CD4-positive, alpha-beta memory T cell (primary cell): ENCODE measurements at regions not wholly inside any gene's neighbourhood (a gene's known extent, or its start where the extent isn't known, plus 50 kb on each side); places are given as distances from the start of the nearest gene placed in this dataset.

Experiments used
- CTCF ChIA-PET: fragments of 350-600 bp; sonication (Branson Sonifier 250); formaldehyde crosslinking; loops from one replicate; lab custom pipeline; 2021; ENCODE audit warnings: inconsistent platforms; ENCODE audit not compliant: partially characterized antibody; lab: Charles Lee
- POLR2A ChIA-PET: fragments of 350-600 bp; sonication (Branson Sonifier 250); formaldehyde crosslinking; loops from one replicate; lab custom pipeline; 2021; ENCODE audit not compliant: partially characterized antibody; lab: Charles Lee
- DNase-seq, 5 donors: peaks; one replicate each; pipeline versions ENCODE4 v3.0.0 to v3.0.0-alpha.2; 2020 to 2022; ENCODE audit warnings: mixed read lengths in 1 of 5
- H3K27ac ChIP-seq: one replicate; pipeline ENCODE4 v1.7.0; 2013; ENCODE audit warnings: low read depth, low read length
- H3K27me3 ChIP-seq: 2 replicates; pipeline ENCODE4 v1.7.0; 2013; ENCODE audit warnings: mild to moderate bottlenecking, low read length, moderate library complexity; ENCODE audit not compliant: insufficient read depth
- H3K36me3 ChIP-seq: 2 replicates; pipeline ENCODE4 v1.7.0; 2013; ENCODE audit warnings: mild to moderate bottlenecking, low read length, moderate library complexity; ENCODE audit not compliant: insufficient read depth
- H3K4me1 ChIP-seq: 2 replicates; pipeline ENCODE4 v1.7.0; 2013; ENCODE audit warnings: mild to moderate bottlenecking, low read length, moderate library complexity; ENCODE audit not compliant: insufficient read depth
- H3K4me3 ChIP-seq, 2 donors: one replicate each; pipeline ENCODE4 v1.7.0; 2013; ENCODE audit warnings: low read length in 2 of 2, mild to moderate bottlenecking in 1 of 2
- H3K9me3 ChIP-seq, 2 donors: one replicate each; pipeline ENCODE4 v1.7.0; 2013; ENCODE audit warnings: low read length in 2 of 2, control low read depth in 1 of 2; ENCODE audit not compliant: control insufficient read depth in 1 of 2
- H3K27ac Mint-ChIP-seq, 7 donors: one replicate each; pipeline ENCODE4 v1.8.0; 2020 to 2021; ENCODE audit warnings: mixed read lengths in 7 of 7, mild to moderate bottlenecking in 6 of 7, inconsistent platforms in 3 of 7, moderate library complexity in 3 of 7
- H3K27me3 Mint-ChIP-seq, 2 donors: one replicate each; pipeline ENCODE4 v1.8.0; 2020 to 2021; ENCODE audit warnings: mixed read lengths in 2 of 2
- H3K36me3 Mint-ChIP-seq, 2 donors: one replicate each; pipeline ENCODE4 v1.8.0; 2020 to 2021; ENCODE audit warnings: mixed read lengths in 2 of 2, inconsistent platforms in 1 of 2, mild to moderate bottlenecking in 1 of 2
- H3K4me1 Mint-ChIP-seq, 4 donors: one replicate each; pipeline ENCODE4 v1.8.0; 2020 to 2021; ENCODE audit warnings: mixed read lengths in 4 of 4, mild to moderate bottlenecking in 1 of 4
- H3K4me3 Mint-ChIP-seq, 8 donors: one replicate each; pipeline ENCODE4 v1.8.0; 2020 to 2021; ENCODE audit warnings: mixed read lengths in 8 of 8, mild to moderate bottlenecking in 7 of 8, moderate library complexity in 6 of 8, inconsistent platforms in 3 of 8
- H3K9me3 Mint-ChIP-seq, 8 donors: one replicate each; pipeline ENCODE4 v1.8.0; 2020 to 2021; ENCODE audit warnings: mixed read lengths in 8 of 8, mild to moderate bottlenecking in 5 of 8, inconsistent platforms in 3 of 8, moderate library complexity in 1 of 8
- intact Hi-C: fragments of 100-400 bp; cut with micrococcal nuclease; formaldehyde crosslinking; loops from one replicate; pipeline ENCODE4 v1.15.1; 2023

GRCh38 chr6:6900569-6901204 lies 207.1 kb upstream of the RREB1 start:
- Mint-ChIP-seq H3K4me1 (no peaks in the 10 kb centered on the region), H3K9me3 (peaks cover 0 to 2% (median 0%) of the 10 kb centered on the region in 8 donors), H3K27me3 (peaks cover 3 to 11% of the 10 kb centered on the region in 2 donors), H3K27ac (no peak overlapping the region), H3K4me3 (no peak overlapping the region), H3K36me3 (no peaks in the 10 kb centered on the region)
- H3K27me3 ChIP-seq, result no peaks in the 10 kb centered on the region
- no peak overlapping the region for H3K4me3 ChIP-seq
- H3K9me3 ChIP-seq, result no peaks in the 10 kb centered on the region
- DNase-seq, result no peak
- ChIA-PET POLR2A (no interaction called here), CTCF (no interaction called here)
- no peaks in the 10 kb centered on the region for H3K36me3 ChIP-seq
- H3K4me1 ChIP-seq, result no peaks in the 10 kb centered on the region
- H3K27ac ChIP-seq, result no peak overlapping the region
- intact Hi-C loops, result no loop called here

GRCh38 chr6:6901205-6901719 lies 206.5 kb upstream of the RREB1 start:
- no peak overlapping the region for H3K27ac ChIP-seq
- H3K9me3 ChIP-seq, result no peaks in the 10 kb centered on the region
- no peaks in the 10 kb centered on the region for H3K36me3 ChIP-seq
- Mint-ChIP-seq H3K36me3 (no peaks in the 10 kb centered on the region), H3K4me3 (no peak overlapping the region), H3K27me3 (peaks cover 3 to 9% of the 10 kb centered on the region in 2 donors), H3K27ac (no peak overlapping the region), H3K4me1 (no peaks in the 10 kb centered on the region), H3K9me3 (peaks cover 0 to 1% (median 0%) of the 10 kb centered on the region in 8 donors)
- DNase-seq, result no peak
- no peaks in the 10 kb centered on the region for H3K27me3 ChIP-seq
- CTCF ChIA-PET, result no interaction called here
- no peak overlapping the region for H3K4me3 ChIP-seq
- intact Hi-C loops, result no loop called here
- POLR2A ChIA-PET, result no interaction called here
- H3K4me1 ChIP-seq, result no peaks in the 10 kb centered on the region

GRCh38 chr6:6901945-6902344 lies 205.8 kb upstream of the RREB1 start:
- no peak for DNase-seq
- H3K4me1 ChIP-seq, result no peaks in the 10 kb centered on the region
- peaks cover 0 to 1% (median 0%) of the 10 kb centered on the region in 8 donors for H3K9me3 Mint-ChIP-seq
- H3K27me3 ChIP-seq, result no peaks in the 10 kb centered on the region
- H3K4me1 Mint-ChIP-seq, result no peaks in the 10 kb centered on the region
- no peak overlapping the region for H3K27ac Mint-ChIP-seq
- H3K4me3 Mint-ChIP-seq, result no peak overlapping the region
- no peak overlapping the region for H3K4me3 ChIP-seq
- POLR2A ChIA-PET, result no interaction called here
- H3K36me3 Mint-ChIP-seq, result no peaks in the 10 kb centered on the region
- no peak overlapping the region for H3K27ac ChIP-seq
- H3K9me3 ChIP-seq, result no peaks in the 10 kb centered on the region
- CTCF ChIA-PET, result no interaction called here
- peaks cover 3 to 9% of the 10 kb centered on the region in 2 donors for H3K27me3 Mint-ChIP-seq
- intact Hi-C loops, result no loop called here
- H3K36me3 ChIP-seq, result no peaks in the 10 kb centered on the region

GRCh38 chr6:6905961-6906518 lies 201.7 kb upstream of the RREB1 start:
- ChIA-PET CTCF (no interaction called here), POLR2A (no interaction called here)
- no peak overlapping the region for H3K4me3 ChIP-seq
- H3K27me3 Mint-ChIP-seq, result peaks cover 5 to 7% of the 10 kb centered on the region in 2 donors
- H3K27me3 ChIP-seq, result no peaks in the 10 kb centered on the region
- no peak overlapping the region for H3K27ac Mint-ChIP-seq
- H3K27ac ChIP-seq, result no peak overlapping the region
- H3K9me3 ChIP-seq, result no peaks in the 10 kb centered on the region
- no peaks in the 10 kb centered on the region for H3K4me1 Mint-ChIP-seq
- H3K36me3 ChIP-seq, result no peaks in the 10 kb centered on the region
- intact Hi-C loops, result no loop called here
- no peak for DNase-seq
- no peaks in the 10 kb centered on the region for H3K4me1 ChIP-seq
- no peaks in the 10 kb centered on the region for H3K36me3 Mint-ChIP-seq
- H3K4me3 Mint-ChIP-seq, result no peak overlapping the region
- no peaks in the 10 kb centered on the region for H3K9me3 Mint-ChIP-seq

- Histone ChIP-seq H3K36me3 (no peaks in the 10 kb centered on the region), H3K9me3 (no peaks in the 10 kb centered on the region), H3K27me3 (no peaks in the 10 kb centered on the region), H3K4me3 (no peak overlapping the region), H3K4me1 (no peaks in the 10 kb centered on the region), H3K27ac (no peak overlapping the region)
- no peak for DNase-seq
- no peaks in the 10 kb centered on the region for H3K36me3 Mint-ChIP-seq
- POLR2A ChIA-PET, result no interaction called here
- H3K4me3 Mint-ChIP-seq, result no peak overlapping the region
- H3K27me3 Mint-ChIP-seq, result peaks cover 5 to 7% of the 10 kb centered on the region in 2 donors
- intact Hi-C loops, result no loop called here
- no peaks in the 10 kb centered on the region for H3K4me1 Mint-ChIP-seq
- CTCF ChIA-PET, result no interaction called here
- no peaks in the 10 kb centered on the region for H3K9me3 Mint-ChIP-seq
- peak overlapping the region in 1 of 7 donors; percentile 22 for H3K27ac Mint-ChIP-seq
These were observed 201.1 kb upstream of the RREB1 start for GRCh38 chr6:6906570-6907213.

GRCh38 chr6:6907286-6907685 lies 200.5 kb upstream of the RREB1 start:
- Histone ChIP-seq H3K4me1 (no peaks in the 10 kb centered on the region), H3K36me3 (no peaks in the 10 kb centered on the region), H3K9me3 (no peaks in the 10 kb centered on the region), H3K27me3 (no peaks in the 10 kb centered on the region), H3K4me3 (no peak overlapping the region), H3K27ac (no peak overlapping the region)
- DNase-seq, result no peak
- H3K36me3 Mint-ChIP-seq, result no peaks in the 10 kb centered on the region
- intact Hi-C loops, result no loop called here
- no peaks in the 10 kb centered on the region for H3K9me3 Mint-ChIP-seq
- POLR2A ChIA-PET, result no interaction called here
- H3K27ac Mint-ChIP-seq, result peak overlapping the region in 1 of 7 donors; percentile 22
- no peak overlapping the region for H3K4me3 Mint-ChIP-seq
- CTCF ChIA-PET, result no interaction called here
- H3K27me3 Mint-ChIP-seq, result peaks cover 5 to 7% of the 10 kb centered on the region in 2 donors
- H3K4me1 Mint-ChIP-seq, result no peaks in the 10 kb centered on the region

GRCh38 chr6:6908121-6908520 lies 199.6 kb upstream of the RREB1 start:
- no peak overlapping the region for H3K27ac ChIP-seq
- H3K4me1 ChIP-seq, result no peaks in the 10 kb centered on the region
- no peaks in the 10 kb centered on the region for H3K36me3 ChIP-seq
- H3K36me3 Mint-ChIP-seq, result no peaks in the 10 kb centered on the region
- no peaks in the 10 kb centered on the region for H3K27me3 ChIP-seq
- H3K4me3 Mint-ChIP-seq, result no peak overlapping the region
- ChIA-PET POLR2A (no interaction called here), CTCF (no interaction called here)
- no peak overlapping the region for H3K27ac Mint-ChIP-seq
- no peaks in the 10 kb centered on the region for H3K9me3 ChIP-seq
- intact Hi-C loops, result no loop called here
- peaks cover 4 to 5% of the 10 kb centered on the region in 2 donors for H3K27me3 Mint-ChIP-seq
- no peaks in the 10 kb centered on the region for H3K4me1 Mint-ChIP-seq
- no peak overlapping the region for H3K4me3 ChIP-seq
- H3K9me3 Mint-ChIP-seq, result no peaks in the 10 kb centered on the region
- no peak for DNase-seq
